NCI-H748 (cell line): ENCODE measurements at regions not wholly inside any gene's neighbourhood (a gene's known extent, or its start where the extent isn't known, plus 50 kb on each side); places are given as distances from the start of the nearest gene placed in this dataset.
"Not testable (repeated sequence)": the region's sequence is repeated elsewhere in the genome, so short reads cannot be mapped to it uniquely, and the experiment has no call there.

ENCODE experiments used
- DNase-seq: peaks from one replicate; lab custom pipeline; 2025; ENCODE audit not compliant: unreplicated experiment; lab: John Stamatoyannopoulos, UW

DNA sequence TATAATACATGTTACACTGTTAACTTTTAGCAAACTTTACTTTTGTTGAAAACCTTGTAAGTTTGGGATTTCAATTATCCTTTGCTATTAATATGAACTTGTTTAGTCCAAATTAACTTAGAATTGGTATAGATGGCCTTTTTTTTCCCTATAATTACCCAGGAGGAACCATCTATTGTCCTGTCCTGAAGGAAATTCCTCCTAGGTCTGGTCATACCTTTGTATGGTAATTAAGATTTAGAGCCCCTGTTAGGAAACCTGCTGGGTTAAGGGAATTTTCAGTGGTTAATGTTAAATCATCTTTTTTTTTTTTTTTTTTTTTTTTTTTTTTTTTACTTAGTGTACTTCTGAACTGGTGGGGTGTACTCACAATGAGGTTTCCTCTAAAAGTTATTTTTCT, 2159.8 kb downstream of the TP53TG3F start:
- not testable (repeated sequence) for DNase-seq

DNA sequence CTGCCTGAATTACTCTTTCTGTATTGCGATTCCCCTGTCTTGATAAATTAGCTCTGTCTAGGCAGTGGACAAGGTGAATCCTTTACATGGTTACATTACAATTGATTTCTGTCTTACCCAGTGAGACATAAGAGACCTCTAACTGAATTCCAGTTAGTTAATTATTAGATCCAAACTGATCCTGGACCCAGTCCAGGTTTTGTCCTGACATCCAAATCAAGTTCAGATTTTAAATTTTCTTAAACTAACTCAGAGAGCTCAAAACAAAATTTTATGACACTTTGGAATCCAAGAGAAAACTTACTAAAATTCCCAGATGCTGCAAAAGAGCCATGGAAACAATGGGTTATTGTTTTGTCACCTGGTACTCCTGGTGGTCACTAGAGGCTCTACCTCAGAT, 2166.6 kb downstream of the TP53TG3F start:
- no peak for DNase-seq

DNA sequence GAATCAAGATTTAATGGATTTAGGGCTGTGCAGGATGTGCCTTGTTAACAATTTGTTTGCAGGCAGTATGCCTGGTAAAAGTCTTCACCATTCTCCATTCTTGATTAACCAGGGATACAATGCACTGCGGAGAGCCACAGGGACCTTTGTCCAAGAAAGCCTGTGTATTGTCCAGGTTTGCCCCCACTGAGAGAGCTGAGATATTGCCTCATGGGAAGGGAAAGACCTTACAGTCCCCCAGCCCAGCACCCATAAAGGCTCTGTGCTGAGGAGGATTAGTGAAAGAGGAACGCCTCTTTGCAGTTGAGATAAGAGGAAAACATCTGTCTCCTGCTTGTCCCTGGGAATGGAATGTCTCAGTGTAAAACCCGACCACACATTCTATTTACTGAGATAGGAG, 2169.6 kb downstream of the TP53TG3F start:
- no peak for DNase-seq

DNA sequence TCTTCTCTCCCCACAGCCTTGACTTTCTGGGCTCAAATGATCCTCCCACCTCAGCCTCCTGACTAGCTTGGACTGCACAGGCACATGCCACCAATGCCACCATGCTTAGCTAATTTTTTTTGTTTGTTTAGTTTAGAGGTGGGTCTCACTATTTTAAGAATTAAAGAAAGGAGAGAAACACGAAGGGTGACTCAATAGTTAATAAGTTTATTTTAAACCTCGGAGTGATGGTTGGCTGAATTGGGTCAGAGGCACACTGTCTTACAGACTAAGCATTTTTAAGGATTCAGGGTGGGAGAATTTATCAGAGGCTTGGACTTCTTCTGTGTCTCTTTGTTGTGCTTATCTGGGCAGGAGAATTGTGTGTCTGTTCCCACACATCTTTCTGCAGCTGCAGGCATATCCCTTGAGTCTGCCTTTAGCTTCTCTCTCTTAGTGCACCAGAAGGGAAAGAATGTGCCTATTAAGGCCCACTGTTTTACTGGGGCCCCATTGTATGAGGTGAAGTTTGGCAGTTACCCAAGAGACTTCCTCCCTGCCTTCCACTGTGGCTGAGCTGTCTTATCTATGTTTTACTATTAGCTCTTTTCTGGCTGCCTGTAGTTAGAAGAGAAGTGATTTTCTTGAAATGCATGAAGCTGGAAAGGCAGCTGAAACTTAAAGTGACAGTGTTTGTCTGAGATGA, 2172.0 kb downstream of the TP53TG3F start:
- DNase-seq, result no peak

DNA sequence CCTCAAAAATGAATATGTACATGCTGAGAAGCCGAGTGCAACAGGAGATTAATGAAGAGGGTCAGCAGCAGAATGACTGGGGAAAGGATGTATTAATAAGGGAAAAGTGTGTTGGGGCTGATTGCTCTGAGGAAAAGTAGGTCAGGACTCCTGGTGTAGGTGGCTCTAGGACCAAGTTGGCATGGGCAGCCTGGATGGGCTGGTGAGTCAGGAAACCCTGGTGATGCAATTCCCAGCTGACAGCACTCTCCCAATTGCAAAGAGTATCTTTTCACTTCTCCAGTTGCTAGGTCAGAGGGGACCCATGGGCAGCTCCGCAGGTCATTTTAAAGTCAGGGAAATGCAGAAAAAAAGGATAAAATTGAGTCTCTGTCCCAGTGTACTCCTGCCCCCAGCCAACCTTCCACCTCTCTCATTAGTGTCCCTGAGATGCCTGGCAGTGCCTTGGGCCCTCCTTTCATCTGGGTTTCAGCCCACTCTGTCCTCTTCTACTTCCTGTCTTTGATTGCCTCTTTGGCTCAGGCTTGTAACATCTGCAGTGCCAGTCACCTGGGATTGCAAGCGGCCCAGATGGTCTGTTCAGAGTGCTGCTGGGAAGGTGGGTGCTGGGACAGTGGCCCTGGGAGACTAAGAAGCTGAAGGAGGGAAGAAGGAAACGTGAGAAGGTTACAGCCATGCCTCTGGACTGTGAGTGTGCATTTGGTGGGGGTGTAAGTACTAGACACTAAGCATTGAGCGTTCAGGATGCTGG, 2177.2 kb downstream of the TP53TG3F start:
- DNase-seq, result no peak

DNA sequence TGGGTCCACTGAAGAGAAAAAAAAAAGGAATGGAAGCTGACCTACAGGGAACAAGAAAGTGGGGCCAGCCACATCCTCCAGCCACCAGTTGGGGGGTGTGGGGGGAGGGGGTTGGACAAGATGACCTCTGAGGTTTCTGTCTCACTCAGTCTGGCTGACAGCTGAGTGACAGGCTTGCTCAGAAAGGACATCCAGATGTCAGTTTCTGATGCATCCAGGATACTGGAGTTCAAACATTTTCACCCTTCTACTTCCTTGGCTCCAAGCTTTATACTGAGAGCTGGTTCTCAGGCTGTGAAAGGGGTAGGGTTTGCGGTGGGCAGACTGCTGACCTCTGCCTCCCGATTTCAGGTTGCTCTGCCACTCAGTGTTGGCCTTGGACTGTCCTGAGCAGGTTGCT, 2178.3 kb downstream of the TP53TG3F start:
- no peak for DNase-seq

DNA sequence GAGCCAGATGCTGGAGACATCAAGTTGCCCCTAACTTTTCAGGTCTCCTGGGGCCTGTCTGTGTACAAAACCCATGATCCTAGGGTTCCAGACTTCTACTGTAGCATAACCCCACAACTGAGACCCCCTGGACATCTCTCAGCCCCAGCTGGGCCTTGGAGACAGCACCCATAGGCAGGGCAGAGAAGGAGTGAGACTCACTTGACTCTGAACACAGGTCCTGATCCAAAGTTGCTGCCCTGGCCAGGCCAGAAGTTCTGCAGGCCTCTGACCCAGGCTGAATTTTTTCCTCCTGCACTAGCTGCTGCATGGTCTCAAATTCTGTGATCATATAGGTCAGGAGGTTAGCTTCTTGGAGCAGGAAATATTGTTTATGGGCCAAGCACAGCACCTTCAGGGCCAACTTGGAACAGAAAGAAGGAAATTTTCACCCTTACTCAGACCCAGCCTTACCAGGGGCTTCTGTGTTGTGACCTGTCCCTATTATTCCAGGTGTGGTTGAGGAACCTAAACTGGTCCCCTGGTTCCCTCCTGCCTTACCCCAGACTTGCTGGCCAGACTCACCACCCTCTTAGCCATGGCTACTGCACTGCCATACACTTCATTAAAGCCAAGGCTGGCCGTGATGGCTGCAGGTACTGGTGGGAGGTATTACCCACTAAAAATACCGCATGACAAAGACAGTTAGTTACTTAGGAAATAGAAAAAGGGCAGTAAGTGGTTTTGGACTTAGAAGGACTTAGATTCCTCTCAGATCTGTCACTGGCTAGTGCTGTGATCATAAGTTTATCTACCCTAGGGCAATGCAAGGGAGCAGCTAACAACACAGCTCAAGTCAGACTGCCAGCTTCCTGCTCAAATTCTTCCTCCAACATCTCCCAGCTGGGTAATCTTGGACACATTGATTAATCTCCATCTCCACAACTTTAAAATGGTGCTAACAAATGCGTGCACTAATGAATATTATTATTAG, 2180.1 kb downstream of the TP53TG3F start:
- no peak for DNase-seq

DNA sequence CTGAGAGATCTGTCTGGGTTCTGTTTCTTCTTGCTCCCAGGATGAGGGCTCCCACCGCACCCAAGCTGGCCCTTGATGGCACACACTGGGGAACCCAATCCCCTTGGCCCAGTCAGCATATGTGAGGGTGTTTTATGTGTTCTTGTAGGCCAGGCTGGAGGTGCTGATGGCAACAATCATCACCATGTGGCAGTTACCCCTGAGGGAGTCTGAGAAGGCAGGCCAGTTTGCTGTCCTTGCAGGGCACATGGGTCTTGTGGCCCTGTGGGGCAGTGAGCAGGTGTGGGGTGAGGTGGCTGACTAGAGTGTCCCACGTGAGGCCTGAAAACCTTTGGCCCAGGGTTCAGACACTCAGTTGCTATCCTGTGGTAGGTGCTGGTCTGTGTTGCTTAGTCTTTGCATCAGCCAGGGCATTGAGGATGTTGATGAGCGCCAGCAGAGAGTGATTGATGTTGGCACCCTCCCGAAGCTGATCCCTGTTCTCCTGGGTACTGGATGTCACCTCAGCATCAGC, 2183.0 kb downstream of the TP53TG3F start:
- DNase-seq, result no peak

DNA sequence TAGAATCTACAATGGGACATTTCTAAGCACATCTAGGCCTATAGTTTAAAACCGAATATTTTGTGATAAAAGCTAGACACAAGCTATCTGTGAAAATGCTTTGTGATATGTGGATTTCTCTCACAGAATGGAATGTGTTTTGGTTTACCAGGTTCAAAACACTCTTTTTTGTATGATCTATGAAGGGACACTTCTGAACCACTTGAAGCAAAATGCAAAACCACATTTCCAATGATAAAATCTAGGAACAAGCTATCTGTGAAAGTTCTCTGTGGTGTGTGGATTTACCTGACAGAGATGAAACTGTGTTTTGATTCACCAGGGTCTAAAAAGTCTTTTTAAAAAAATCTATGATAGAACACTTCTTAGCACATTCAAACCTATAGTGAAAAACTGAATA, 2192.4 kb downstream of the TP53TG3F start:
- DNase-seq, result no peak

DNA sequence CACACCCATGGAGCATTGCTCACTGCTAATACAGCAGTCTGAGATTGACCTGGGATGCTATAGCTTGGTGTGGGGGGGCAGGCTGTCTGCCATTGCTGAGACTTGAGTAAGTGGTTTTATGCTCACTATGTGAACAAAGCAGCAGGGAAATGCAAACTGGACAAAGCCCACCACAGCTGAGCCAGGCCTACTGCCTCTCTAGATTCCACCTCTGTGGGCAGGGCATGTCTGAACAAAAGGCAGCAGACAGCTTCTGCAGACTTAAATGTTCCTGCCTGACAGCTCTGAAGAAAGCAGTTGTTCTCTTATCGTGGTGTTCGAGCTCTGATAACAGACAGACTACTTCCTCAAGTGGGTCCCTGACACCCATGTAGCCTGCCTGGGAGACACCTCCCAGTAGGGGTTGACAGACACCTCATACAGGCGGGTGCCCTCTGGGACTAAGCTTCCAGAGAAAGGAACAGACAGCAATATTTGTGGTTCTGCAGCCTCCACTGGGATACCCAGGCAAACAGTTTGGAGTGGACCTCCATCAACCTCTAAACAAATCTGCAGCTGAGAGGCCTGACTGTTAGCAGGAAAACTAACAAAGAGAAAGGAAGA, 2204.8 kb downstream of the TP53TG3F start:
- DNase-seq, result no peak

DNA sequence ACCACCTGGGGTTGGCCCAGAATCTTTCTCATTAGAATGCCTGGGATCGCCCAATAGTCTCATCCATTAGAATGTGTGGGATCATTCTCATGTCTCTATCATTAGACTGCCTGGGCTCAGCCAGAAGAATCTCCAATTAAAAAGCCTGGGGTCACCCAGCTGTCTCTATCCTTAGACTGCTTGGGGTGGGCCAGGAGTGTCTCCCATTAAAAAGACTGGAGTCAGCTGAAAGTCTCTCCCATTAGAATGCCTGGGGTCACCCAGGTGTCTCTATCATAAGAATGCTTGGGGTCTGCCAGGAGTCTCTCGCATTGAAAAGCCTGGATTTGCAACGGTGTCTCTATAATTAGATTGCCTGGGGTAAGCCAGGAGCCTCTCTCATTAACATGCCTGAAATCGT, 2225.7 kb downstream of the TP53TG3F start:
- no peak for DNase-seq

DNA sequence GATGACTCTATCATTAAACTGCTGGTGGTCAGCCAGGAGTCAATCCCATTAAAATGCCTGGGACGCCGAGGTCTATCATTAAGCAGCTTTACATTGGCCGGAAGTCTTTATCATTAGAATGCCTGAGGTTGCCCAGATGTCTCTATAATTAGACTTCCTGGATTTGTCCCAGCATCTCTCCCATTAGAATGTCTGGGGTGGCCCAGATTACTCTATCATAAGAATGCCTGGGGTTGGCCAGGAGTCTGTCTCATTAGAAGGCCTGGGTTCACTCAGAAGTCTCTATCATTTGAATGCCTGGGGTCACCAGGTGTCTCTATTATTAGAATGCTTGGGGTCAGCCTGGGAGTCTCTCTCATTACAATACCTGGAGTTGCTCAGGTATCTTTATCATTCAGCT, 2227.2 kb downstream of the TP53TG3F start:
- DNase-seq, result no peak

DNA sequence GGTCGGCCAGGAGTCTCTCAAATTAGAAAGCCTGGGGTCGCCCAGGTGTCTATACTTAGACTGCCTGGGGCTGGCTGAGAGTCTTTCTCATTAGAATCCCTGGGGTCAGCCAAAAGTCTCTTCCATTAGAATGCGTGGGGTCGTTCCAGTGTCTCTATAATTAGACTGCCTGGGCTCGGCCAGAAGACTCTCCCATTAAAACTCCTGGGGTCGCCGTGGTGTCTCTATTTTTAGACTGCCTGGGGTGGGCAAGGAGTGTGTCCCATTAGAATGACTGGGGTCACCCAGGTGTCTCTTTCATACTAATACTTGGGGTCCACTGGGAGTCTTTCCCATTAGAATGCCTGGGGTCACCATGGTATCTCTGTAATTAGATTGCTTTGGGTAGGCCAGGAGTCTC, 2227.7 kb downstream of the TP53TG3F start:
- DNase-seq, result no peak

DNA sequence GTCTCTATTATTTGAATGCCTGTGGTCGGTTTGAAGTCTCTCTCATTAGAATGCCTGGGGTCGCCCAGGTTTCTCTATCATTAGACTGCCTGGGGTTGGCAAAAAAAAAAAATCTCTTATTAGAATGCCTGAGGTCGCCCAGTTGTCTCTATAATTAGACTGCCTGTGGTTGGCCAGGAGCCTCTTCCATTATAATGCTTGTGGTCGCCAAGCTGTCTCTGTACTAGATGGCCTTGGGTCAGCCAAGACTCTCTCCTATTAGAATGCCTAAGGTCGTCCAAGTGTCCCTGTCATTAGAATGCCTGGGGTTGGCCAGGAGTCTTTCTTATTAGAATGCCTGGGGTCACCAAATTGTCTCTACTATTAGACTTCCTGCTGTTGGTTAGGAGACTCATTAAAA, 2228.4 kb downstream of the TP53TG3F start:
- DNase-seq, result no peak

DNA sequence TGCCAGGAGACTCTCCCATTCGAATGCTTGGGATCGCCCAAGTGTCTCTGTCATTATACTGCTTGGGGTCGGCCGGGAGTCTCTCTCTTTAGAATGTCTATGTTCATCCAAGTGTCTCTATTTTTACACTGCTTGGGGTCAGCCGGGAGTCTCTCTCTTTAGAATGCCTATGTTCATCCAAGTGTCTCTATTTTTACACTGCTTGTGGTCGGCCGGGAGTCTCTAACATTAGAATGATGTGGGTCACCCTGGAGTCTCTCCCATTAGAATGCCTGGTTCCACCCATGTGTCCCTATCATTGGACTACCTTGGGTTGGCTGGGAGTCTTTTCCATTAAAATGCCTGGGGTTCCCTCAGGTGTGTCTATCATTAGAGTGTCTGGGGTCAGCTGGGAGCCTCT, 2230.4 kb downstream of the TP53TG3F start:
- no peak for DNase-seq

DNA sequence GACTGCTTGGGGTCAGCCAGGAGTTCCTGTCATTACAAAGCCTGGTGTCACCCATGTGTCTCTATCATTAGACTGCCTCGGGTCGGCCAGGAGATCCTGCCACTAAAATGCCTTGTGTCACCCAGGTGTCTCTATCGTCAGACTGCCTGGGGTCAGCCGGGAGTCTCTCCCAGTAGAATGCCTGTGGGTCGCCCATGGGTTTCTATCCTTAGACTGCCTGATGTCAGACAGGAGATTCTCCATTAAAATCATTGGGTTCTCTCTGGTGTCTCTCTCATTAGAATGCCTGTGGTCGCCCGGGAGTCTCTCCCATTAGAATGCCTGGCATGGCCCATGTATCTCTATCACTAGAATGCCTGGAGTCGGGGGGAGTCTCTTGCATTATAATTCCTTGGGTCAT, 2231.0 kb downstream of the TP53TG3F start:
- no peak for DNase-seq

DNA sequence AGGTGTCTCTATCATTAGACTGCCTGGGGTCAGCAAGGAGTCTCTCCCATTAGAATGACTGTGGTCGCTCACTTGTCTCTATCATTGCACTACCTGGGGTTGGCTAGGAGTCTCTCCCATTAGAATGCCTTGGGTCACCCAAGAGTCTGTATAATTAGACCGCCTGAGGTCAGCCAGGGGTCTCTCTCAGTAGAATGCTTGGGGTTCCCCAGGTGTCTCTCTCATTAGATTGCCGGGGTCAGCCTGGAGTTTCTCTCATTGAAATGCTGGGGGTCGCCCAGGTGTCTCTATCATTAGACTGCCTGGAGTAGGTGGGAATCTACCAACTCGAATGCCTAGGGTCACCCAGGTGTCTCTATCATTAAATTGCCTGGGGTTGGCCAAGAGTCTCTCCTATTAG, 2231.6 kb downstream of the TP53TG3F start:
- DNase-seq, result no peak

DNA sequence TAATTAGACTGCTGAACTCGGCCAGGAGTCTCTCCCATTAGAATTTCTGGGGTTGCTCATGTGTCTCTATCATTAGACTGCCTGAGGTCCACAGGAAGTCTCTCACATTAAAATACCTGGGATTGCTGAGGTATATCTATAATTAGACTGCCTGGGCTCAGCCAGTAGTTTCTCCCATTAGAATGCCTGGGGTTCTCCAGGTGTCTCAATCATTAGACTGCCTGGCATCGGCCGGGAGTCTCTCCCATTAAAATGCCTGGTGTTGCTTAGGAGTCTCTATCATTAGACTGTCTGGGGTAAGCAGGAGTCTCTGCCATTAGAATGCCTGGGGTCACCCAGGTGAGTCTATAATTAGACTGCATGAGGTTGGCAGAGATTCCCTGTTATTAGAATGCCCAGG, 2233.4 kb downstream of the TP53TG3F start:
- no peak for DNase-seq

DNA sequence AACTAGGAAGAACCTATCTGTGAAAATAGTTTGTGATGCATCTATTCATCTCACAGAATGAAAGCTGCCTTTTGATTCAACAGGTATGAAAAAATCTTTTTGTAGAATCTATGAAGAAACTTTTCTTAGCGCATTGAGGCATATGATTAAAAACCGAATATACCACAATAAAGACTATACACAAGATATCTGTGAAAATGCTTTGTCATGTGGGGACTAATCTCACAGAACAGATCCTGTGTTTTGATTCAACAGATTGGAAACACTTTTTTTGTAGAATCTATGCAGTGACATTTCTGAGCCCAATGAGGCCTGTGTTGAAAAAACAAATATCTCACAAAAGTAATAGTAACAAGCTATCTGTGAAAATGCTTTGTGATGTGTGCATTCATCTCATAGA, 2247.5 kb downstream of the TP53TG3F start:
- no peak for DNase-seq

DNA sequence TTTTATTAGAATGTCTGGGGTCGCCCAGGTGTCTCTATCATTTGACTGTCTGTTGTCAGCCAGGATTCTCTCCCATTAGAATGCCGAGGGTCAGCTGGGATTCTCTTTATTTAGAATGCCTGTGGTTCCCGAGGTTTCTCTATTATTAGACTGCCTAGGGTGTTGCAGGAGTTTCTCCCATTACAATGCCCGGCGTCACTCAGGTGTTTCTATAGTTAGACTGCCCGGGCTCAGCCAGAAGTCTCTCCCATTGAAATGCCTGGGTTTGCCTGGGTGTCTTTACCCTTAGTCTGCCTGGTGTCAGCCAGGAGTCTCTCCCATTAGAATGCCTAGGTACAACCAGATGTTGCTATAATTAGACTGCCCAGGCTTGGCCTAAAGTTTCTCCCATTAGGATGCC, 2252.0 kb downstream of the TP53TG3F start:
- no peak for DNase-seq

DNA sequence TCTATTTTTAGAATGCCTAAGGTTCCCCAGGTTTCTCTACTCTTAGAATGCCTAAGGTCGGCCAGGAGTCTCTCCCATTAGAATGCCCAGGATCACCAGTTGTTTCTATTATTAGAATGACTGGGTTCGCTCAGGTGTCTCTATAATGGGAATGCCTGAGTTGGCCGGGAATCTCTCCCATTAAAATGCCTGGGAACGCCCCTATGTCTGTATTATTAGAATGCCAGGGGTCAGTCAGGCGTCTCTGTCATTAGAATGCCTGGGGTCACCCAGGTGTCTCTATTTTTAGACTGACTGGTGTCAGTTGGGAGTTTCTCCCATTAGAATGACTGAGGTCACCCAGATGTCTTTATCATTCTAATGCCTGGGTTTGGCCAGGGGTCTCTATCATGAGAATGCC, 2252.5 kb downstream of the TP53TG3F start:
- DNase-seq, result no peak
